Nephron (organoid): ENCODE measurements at regions not wholly inside any gene's neighbourhood (a gene's known extent, or its start where the extent isn't known, plus 50 kb on each side); places are given as distances from the start of the nearest gene placed in this dataset.

Source experiments
- H3K27ac Mint-ChIP-seq, 3 experiments: 2 replicates each; pipeline ENCODE4 v1.8.0; 2020; ENCODE audit warnings: mixed read lengths in 3 of 3, mild to moderate bottlenecking in 2 of 3, moderate library complexity in 1 of 3
- H3K27me3 Mint-ChIP-seq: 2 replicates; pipeline ENCODE4 v1.8.0; 2021; ENCODE audit warnings: low read depth, mild to moderate bottlenecking, moderate library complexity, mixed read lengths
- H3K36me3 Mint-ChIP-seq: 2 replicates; pipeline ENCODE4 v1.8.0; 2020; ENCODE audit warnings: low read depth, mixed read lengths
- H3K4me1 Mint-ChIP-seq: 2 replicates; pipeline ENCODE4 v1.8.0; 2020; ENCODE audit warnings: mixed read lengths
- H3K4me3 Mint-ChIP-seq, 3 experiments: 2 replicates each; pipeline ENCODE4 v1.8.0; 2020; ENCODE audit warnings: mild to moderate bottlenecking in 3 of 3, mixed read lengths in 3 of 3, moderate library complexity in 2 of 3
- H3K9me3 Mint-ChIP-seq: 2 replicates; pipeline ENCODE4 v1.8.0; 2020; ENCODE audit warnings: mixed read lengths
- TF ChIP-seq, protein P1 (sequence below), 3 experiments: fragments of 200-600 bp; sonication (generic); IDR thresholded peaks; one replicate each; pipeline ENCODE4 v1.5.0; 2021; ENCODE audit warnings: antibody characterized with exemption in 3 of 3; ENCODE audit not compliant: unreplicated experiment in 3 of 3

DNA sequence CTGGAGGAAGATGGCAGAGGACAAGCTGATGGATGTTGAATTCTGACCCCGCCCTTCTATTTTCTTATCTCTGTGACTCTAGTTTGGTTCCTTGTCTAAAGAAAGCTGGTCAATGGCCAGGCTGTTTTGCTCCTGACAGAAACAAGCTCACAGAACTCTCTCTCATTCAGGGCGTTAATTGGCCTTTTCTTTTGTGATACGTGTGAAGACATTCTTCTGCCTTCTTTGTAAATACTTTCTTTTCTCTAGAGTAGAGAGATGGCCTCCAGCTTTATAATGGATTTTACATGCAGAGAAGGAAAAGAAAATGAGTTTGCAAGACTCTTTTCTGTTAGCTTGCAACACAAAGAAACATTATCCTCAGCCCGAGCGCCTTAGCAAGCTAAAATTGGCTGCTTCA lies 492.2 kb upstream of the CCDC196 start:
- H3K27me3 Mint-ChIP-seq: no peaks in the 10 kb centered on the region
- H3K36me3 Mint-ChIP-seq: peaks cover 3% of the 10 kb centered on the region
- H3K9me3 Mint-ChIP-seq: peaks cover 6% of the 10 kb centered on the region
- no peak overlapping the region for H3K4me3 Mint-ChIP-seq
- TF ChIP-seq, protein P1, sequence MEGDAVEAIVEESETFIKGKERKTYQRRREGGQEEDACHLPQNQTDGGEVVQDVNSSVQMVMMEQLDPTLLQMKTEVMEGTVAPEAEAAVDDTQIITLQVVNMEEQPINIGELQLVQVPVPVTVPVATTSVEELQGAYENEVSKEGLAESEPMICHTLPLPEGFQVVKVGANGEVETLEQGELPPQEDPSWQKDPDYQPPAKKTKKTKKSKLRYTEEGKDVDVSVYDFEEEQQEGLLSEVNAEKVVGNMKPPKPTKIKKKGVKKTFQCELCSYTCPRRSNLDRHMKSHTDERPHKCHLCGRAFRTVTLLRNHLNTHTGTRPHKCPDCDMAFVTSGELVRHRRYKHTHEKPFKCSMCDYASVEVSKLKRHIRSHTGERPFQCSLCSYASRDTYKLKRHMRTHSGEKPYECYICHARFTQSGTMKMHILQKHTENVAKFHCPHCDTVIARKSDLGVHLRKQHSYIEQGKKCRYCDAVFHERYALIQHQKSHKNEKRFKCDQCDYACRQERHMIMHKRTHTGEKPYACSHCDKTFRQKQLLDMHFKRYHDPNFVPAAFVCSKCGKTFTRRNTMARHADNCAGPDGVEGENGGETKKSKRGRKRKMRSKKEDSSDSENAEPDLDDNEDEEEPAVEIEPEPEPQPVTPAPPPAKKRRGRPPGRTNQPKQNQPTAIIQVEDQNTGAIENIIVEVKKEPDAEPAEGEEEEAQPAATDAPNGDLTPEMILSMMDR (IDR thresholded peaks at IDR 0.05; ENCODE audit: unreplicated experiment in 3 of 3): no peak
- no peak overlapping the region for H3K27ac Mint-ChIP-seq
- no peaks in the 10 kb centered on the region for H3K4me1 Mint-ChIP-seq

- H3K9me3 Mint-ChIP-seq: peaks cover 26% of the 10 kb centered on the region
- TF ChIP-seq, protein P1 (IDR thresholded peaks at IDR 0.05; ENCODE audit: unreplicated experiment in 3 of 3): no peak
- no peak overlapping the region for H3K4me3 Mint-ChIP-seq
- H3K27me3 Mint-ChIP-seq: no peaks in the 10 kb centered on the region
- H3K4me1 Mint-ChIP-seq: no peaks in the 10 kb centered on the region
- no peak overlapping the region for H3K27ac Mint-ChIP-seq
- peaks cover 7% of the 10 kb centered on the region for H3K36me3 Mint-ChIP-seq
Observed at GRCh38 chr14:65997347-65997746, 488.8 kb upstream of the CCDC196 start.

GRCh38 chr14:65999865-66000264 lies 486.3 kb upstream of the CCDC196 start:
- H3K4me1 Mint-ChIP-seq: no peaks in the 10 kb centered on the region
- H3K9me3 Mint-ChIP-seq: peaks cover 38% of the 10 kb centered on the region
- peaks cover 7% of the 10 kb centered on the region for H3K36me3 Mint-ChIP-seq
- no peaks in the 10 kb centered on the region for H3K27me3 Mint-ChIP-seq
- H3K27ac Mint-ChIP-seq: no peak overlapping the region
- H3K4me3 Mint-ChIP-seq: no peak overlapping the region
- TF ChIP-seq, protein P1 (IDR thresholded peaks at IDR 0.05; ENCODE audit: unreplicated experiment in 3 of 3): no peak

GRCh38 chr14:66000766-66001165 lies 485.4 kb upstream of the CCDC196 start:
- H3K27me3 Mint-ChIP-seq: no peaks in the 10 kb centered on the region
- no peaks in the 10 kb centered on the region for H3K4me1 Mint-ChIP-seq
- H3K9me3 Mint-ChIP-seq: peaks cover 40% of the 10 kb centered on the region
- TF ChIP-seq, protein P1 (IDR thresholded peaks at IDR 0.05; ENCODE audit: unreplicated experiment in 3 of 3): no peak
- H3K27ac Mint-ChIP-seq: no peak overlapping the region
- peaks cover 7% of the 10 kb centered on the region for H3K36me3 Mint-ChIP-seq
- no peak overlapping the region for H3K4me3 Mint-ChIP-seq

DNA sequence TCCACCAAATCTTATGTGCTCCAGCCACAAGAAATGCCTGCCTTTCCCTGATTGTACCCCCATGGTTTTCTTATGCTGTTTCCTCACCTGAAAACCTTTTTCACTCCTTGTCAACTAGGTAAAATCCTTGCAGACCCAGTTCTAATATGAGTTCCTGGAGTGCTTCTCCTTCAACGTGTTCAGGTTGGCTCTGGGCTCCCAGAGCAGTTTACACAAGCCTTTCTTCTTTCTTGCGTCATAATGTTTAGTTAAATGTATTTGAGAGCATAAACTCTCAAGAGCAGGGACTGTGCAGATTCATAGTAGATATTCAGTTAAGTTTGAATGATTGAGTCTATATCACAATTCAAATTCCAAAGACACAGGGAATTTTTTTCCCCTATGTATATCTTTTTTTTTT lies 484.8 kb upstream of the CCDC196 start:
- Mint-ChIP-seq H3K27ac (no peak overlapping the region), H3K36me3 (peaks cover 7% of the 10 kb centered on the region), H3K4me1 (no peaks in the 10 kb centered on the region), H3K27me3 (no peaks in the 10 kb centered on the region), H3K9me3 (peaks cover 41% of the 10 kb centered on the region), H3K4me3 (no peak overlapping the region)
- TF ChIP-seq, protein P1 (IDR thresholded peaks at IDR 0.05; ENCODE audit: unreplicated experiment in 3 of 3): no peak

GRCh38 chr14:66003082-66003730 lies 483.0 kb upstream of the CCDC196 start:
- peaks cover 4% of the 10 kb centered on the region for H3K36me3 Mint-ChIP-seq
- no peaks in the 10 kb centered on the region for H3K27me3 Mint-ChIP-seq
- TF ChIP-seq, protein P1 (IDR thresholded peaks at IDR 0.05; ENCODE audit: unreplicated experiment in 3 of 3): no peak
- H3K4me3 Mint-ChIP-seq: no peak overlapping the region
- H3K4me1 Mint-ChIP-seq: no peaks in the 10 kb centered on the region
- no peak overlapping the region for H3K27ac Mint-ChIP-seq
- peaks cover 44% of the 10 kb centered on the region for H3K9me3 Mint-ChIP-seq
